Ecto neural progenitor cell (in vitro differentiated cells): ENCODE measurements at regions not wholly inside any gene's neighbourhood (a gene's known extent, or its start where the extent isn't known, plus 50 kb on each side); places are given as distances from the start of the nearest gene placed in this dataset.
"Not testable (repeated sequence)": the region's sequence is repeated elsewhere in the genome, so short reads cannot be mapped to it uniquely, and the experiment has no call there.

ENCODE experiments used
- DNase-seq: peaks from one replicate; pipeline ENCODE4 v3.0.0-alpha.2; 2018; ENCODE audit warnings: low spot score

DNA sequence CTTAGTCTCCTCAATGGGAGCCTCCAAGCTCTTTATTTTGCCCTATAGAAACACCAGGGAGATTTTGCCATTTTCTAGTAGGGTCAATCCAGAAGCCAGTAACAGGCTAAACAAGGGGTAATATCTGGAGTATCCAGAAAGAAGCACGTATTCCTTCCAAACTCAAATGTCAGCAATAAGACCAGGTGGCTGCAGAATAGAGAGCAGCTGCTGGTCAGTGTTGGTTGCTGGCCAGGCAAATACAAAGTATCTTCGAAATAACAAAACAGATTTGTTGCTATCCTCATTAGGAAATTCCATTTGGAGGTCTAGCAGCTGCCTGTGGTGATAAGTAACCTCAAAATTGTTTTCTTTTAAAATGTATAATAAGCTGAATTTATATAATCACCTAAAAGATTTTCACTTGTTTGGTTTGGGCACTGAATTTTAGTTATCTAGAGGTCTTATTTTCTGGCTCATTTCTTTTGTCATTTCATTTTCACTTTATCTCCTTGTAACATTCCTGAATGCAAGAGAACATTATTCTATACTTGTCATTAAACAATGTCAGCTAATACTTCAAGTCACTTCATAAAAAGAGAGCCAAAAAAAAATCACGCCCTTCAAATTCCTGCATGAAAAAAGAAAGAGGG, 320.6 kb downstream of the DTHD1 start:
- no peak for DNase-seq

DNA sequence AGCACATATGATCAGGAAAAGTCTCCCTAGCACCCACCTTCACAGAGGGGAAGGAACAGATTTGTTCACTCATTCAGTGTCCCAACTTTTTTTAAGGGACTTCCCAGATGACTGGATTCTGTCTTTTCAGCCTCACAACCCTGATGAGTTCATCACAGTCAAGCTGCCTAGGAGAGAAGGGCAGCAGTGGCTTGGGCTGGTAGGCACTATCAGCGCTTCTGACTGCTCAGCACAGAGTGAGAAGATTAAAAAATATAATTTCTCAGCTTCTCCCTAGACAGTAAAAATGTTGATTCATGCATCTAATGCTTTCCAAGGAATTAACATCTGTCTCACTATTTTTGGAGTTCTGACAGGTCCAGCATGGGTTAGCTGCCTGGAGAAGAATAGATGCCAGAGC, 328.2 kb downstream of the DTHD1 start:
- no peak for DNase-seq

DNA sequence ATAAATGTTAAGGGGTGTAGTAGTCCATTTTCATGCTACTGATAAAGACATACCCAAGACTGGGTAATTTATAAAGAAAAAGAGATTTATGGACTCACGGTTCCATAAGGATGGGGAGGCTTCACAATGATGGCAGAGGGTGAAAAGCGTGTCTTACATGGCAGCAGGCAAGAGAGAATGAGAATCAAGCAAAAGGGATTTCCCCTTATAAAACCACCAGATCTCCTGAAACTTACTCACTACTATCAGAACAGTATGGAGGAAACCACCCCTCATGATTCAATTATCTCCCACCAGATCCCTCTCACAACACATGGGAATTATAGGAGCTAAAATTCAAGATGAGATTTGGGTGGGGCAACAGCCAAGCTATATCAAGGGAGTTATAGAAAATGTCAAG, 329.2 kb downstream of the DTHD1 start:
- no peak for DNase-seq

DNA sequence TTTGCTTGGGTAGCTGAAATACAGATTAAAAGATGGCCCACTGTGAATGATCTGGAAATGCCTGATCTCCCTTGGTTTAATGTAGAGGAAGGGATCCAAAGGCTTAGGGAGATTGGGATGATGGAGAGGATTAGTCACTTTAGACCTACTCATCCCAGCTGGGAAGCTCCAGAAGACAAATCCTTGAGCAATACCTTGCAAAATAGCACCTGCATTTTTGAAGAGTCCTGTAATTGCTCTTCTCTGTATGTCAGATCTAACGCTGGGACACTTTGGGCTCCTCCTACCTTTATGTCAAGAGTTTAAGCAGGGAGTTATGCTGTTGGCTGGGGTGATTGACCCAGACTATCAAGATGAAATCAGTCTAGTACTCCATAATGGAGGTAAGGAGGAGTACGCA, 331.7 kb downstream of the DTHD1 start:
- DNase-seq: not testable (repeated sequence)

DNA sequence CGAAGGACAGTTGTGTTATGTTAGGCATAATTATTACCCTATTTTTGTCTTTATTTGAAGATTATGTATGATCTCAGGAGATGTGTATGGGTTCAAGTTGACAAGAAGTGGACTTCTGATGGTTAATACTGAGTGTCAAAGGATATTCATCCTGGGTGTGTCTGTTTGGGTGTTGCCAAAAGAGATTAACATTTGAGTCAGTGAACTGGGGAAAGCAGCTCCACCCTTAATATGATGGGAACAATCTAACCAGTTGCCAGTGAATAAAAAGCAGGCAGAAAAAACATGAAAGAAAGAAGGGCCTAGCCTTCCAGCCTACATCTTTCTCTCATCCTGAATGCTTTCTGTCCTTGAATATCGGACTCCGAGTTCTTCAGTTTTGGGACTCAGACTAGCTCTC, 332.6 kb downstream of the DTHD1 start:
- no peak for DNase-seq

DNA sequence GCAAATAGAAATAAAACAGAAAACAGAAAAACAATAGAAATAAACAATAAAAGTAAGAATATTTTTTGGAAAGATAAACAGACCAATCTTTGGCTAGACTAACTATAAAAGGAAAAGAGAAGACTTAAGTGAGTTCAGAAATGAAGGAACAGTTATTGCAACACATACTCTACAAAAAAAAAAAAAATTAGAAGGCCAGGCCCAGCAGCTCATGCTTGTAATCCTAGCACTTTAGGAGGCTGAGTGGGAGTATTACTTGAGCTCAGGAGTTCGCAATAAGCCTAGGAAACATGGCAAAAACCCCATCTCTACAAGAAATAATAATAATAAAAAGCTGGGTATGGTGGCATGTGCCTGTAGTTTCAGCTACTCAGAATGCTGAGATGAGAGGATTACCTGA, 336.7 kb downstream of the DTHD1 start:
- DNase-seq: no peak

DNA sequence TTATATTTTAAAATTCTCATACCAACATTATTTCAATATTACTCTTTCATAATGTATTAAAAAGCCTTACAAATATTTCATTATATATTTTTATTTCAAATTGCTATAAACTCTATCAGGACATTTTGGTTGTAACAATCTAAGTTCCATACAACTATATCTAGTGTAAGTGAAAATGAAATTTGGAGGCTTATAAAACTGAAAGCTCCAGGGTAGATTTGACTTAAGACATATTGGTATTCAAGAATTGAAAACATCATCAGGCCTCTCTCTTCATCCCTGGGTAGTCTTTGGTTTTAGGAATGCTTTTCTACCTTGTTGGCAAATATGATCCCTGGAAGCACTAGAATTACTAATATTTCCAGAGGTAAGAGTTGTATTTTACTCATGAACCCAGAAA, 342.6 kb downstream of the DTHD1 start:
- no peak for DNase-seq

DNA sequence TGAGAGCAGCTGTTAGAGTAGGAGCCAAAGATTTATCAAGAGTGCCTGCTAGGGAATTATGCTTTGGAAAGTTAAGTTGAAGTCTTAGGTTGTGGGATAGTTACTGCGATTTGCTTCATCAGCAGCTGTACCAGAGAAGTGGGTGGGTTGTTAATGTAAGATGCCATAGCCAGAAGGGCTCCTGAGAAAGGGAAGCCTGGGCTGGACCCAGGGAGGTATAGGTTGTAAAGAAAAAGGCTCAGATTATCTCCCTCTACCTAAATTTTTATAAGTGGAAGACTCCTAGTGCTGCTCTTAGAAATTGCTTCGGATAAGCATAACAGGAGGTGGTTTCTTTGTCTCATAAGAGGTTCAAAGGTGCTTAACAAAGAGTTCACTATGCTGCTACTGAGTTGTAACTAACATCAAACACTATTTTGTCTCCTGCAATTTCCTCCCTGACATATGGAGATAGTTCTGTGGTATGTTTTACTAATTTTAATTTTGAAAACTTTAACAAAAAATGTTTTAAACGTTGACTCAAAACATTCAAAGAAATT, 356.9 kb downstream of the DTHD1 start:
- DNase-seq: no peak

DNA sequence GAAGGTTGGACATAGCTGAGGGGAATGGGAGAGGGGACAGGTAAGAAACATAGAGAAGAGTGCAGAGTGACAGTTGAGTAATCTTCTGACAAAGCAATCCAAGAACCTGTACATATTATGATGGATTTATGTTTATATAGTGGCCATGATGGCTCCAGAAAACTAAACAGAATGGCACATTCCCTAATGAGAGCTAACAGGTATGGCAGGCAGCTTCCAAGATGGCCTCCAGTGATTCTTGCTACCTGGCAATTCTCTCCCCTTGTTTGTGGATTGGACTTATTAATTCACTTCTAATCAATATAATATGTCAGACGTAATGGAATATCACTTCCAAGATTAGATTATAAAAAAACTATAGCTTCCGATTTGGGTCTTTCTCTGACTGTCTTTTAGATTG, 359.5 kb downstream of the DTHD1 start:
- no peak for DNase-seq

DNA sequence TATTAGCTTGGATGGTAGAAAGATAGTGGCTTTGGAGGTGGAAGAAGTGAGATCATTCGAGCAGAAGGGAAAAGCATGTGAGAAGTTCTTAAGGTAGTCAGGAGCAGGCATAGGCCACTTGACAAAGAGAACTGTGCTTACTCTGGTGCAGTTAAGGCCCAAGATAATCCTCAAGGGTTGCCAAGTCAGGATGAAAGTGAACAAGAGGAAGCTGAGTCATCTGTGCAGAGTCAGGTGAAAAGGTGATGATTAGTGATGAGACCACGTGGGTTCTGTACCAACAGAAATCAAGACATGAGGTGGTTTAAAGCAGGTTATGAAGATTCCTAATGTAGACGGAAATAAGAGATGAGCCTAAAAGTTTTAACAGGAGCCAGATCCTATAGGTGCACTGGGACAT, 369.8 kb downstream of the DTHD1 start:
- no peak for DNase-seq

DNA sequence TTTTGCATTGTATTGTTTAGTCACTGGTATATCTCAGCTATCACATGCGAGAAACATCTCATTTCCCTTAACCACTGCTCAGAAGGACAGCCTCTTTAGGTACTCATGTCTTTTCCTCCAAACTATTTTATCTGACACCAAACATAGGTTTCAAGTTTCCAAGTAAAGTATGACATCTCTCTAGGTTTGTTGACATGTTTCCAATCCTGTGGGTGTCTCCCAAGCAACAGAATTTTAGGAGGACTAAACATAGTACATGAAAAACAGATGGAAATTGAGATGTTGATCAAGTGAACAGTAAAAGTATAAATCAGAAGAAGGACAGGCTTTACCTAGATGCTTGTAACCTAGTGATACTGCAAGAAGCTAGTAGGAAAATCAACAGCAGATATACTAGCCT, 371.4 kb downstream of the DTHD1 start:
- DNase-seq: no peak

DNA sequence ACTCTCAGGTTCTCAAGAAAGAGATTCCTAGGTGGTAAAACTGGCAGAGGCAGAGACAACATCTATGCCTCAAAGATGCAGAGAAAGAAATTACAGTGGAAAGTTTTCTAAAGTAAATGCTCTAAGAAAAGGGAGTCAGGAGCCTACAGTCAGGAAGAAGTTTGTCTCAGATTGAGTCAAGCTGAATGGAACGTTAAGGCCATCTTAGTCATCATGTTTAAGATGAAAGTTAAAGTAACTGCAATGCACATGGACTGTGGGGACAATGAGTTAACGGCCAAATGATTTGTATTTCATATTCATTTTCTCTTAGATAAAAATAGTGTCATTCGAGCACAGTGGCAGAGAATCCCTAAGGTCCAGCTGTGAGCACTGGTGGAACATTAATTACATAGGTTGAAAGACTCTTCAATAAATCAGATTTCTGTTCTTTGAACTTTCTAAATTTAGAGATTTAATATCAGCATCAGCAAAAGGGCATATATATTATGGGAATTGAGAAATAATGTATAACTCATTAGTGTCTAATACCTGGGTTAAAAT, 384.6 kb downstream of the DTHD1 start:
- no peak for DNase-seq

DNA sequence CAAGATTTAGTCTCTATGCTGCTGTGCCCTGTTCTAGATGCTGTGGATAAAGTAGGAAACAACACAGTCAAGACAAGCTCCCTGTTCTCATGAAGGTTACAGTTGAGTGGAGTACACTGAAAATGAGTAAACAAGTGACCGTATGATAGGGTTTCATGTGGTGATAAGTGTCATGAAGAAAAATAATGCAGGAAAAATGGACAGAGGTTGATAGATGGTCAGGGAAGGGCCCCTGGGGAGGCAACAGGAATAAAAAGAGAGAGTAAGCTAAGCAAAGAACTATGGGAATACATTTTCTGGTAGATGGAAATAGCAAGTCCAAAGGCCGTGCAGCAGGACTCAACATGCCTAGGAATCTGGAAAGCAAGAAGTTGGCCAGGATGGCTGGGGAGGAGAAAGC, 394.0 kb downstream of the DTHD1 start:
- DNase-seq: no peak

DNA sequence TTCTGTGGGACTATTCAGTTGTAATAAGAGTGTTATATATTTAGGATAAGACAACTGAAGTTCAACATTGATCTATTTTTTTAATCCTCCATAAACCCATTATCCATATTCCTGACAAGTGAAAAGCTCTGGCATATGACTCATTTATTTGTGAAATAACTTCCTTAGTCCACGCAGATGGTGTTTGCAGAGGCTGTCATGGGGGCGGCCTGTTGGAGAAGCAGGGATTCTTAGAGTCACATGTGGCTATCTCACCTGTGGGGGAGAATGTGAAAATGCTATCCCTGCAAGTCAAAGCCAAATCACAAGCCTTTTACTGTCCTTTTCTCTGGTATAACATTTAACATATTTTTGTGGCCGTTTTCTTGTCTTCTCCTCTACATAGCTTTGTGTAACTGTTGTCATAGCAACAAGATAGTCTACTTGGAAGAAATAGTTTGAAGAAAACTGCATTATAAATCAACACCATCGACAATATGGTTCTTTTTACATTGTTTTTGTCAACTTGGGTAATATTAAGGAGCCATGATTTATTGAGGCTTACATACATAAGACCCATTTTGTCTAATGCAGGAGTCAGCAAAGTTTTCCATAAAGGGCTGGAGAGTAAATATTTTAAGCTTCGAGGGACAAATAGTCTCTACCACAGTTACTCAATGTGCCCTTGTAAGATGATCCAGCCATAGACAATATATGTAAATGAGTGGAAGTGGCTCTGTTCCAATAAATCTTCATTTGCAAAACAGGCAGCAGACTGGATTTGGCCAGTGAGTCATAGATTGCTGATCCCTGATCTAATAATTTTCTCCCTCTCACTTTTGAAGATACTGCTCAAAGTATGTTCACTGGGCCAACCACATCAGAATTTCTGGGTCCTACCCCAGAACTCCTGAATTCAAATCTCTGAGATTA, 395.0 kb downstream of the DTHD1 start:
- DNase-seq: no peak

DNA sequence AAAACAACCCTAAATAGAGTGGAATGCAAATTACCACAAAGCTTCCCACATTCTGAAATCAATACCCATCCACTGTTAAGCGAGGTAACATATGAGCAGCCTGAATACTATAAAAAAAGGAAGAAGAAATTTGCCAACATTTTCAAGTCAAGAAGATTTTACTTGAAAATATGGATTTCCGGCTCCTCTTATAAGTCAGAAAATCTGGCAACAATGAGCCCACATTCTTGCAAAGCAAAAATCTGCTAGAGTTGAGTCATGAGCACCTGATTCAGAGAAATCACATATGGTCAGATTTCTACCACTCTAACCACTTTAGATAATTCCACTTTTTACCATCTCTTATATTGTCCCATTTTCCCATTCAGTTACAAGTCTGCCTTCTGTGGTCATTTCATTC, 395.7 kb downstream of the DTHD1 start:
- DNase-seq: no peak

DNA sequence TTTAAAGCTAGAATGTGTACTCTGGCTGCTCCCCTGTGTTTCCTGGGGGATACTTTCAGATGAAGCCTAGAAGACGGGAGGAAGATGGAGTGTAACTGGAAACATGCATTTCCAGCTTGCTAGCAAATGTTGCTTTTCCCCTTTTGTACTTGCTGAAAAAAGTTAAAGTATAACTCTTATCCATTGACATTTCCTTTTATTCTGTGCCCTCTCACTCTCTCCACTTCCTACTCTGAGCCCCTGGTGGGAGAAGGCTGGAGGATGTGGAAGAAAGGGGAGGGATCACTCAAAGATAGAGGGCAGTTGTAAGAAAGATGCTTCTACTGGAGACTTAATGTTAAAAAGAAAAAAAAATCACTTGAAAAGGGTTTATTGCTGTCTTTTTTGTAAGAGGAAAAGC, 396.5 kb downstream of the DTHD1 start:
- DNase-seq: no peak

DNA sequence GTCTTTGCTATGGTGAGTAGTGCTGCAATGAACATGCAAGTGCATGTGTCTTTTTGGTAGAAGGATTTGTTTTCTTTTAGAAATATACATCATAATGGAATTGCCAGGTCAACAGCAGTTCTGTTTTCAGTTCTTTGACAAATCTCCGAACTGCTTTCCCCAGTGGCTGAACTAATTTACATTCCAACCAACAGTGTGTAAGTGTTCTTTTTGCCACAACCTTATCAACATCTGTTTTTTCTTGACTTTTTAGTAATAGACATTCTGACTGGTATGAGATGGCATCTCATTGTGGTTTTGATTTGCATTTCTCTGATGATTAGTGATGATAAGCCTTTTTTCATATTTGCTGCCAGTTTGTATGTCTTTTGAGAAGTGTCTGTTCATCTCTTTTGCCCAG, 406.3 kb downstream of the DTHD1 start:
- DNase-seq: no peak

DNA sequence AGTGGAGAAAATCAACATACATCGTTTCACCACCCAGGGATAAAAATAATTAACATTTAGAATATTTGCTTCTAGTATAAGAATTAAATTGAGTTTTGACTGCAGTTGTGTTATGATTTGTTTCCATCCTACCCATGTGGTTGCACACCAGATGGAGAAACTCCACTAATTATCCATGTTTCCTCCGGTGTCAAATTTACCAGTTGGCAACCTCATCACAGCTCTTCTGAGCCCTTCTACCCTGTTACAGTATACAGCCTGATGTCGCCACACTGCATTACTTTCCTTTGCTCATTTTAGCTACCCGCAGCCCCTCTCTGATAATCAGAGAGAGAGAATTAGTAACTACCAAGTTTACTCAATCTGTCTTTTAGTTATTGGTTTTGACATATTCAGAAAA, 411.2 kb downstream of the DTHD1 start:
- DNase-seq: no peak

DNA sequence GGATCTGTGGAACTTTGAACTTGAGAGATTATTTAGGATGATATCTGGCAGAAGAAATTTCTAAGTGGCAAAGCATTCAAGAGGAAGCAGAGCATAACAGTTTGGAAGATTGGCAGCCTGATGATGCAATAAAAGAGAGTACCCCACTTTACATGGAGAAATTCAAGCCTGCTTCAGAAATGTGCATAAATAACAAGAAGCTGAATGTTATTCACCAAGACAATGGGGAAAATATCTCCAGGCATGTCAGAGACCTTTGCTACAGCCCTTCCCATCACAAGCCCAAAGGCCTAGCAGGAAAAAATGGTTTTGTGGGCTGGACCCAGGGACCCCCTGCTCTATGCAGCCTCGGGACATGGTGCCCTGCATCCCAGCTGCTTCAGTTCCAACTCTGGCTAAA, 420.8 kb downstream of the DTHD1 start:
- no peak for DNase-seq

DNA sequence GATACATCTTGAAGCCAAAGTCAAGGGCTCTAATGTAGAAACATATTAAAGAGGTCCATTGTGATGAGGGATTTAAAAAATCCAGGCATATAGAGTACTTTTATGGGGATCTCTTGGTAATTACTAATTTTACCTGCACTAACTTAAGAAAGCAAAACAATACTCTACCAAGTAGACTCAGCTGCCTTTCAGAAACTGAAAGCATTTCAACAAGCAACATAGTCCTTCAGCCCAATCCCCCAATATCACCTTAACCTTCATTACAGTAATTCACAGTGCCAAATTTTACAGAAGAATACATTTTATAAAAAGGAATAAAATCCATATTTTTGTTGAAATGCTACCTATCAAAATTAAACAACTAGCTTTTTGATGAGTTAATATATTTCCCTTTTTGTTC, 422.9 kb downstream of the DTHD1 start:
- DNase-seq: no peak

DNA sequence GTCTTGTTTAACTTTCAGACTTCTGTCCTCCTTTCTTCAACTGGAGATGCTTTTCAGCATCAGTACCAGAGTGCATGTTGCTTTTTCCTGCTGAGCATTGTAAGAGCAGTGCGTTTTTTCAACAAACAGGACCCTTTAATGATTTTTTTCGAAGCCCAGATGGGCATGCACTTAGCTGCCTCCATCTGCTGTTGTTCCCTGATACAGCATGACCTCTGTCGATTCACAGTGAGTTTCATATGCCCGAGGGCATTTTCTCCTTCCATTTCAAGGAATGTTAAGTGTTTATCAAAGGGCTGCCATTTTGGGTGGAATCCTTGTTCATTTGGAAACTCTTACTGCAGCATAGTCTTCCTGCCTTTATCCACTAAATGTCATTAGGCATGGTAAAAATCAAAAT, 428.6 kb downstream of the DTHD1 start:
- DNase-seq: no peak

DNA sequence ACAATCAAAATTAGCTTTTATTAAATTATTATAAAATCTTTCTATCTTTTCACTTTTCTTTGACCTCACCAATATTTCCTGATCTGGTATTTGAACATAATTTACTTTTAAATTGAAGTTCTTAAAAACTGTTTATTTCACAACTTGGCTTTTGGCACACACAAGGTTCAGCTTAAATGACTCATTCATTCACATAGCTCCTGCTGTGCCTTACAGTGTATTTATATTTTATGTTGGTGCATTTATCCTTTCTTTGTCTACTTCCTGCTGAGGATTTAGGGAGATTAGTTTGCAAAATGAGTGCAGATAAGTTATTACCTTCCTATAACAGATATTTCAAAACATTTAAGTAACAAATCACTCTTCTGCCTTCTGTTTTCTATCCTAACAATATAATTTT, 430.6 kb downstream of the DTHD1 start:
- no peak for DNase-seq

DNA sequence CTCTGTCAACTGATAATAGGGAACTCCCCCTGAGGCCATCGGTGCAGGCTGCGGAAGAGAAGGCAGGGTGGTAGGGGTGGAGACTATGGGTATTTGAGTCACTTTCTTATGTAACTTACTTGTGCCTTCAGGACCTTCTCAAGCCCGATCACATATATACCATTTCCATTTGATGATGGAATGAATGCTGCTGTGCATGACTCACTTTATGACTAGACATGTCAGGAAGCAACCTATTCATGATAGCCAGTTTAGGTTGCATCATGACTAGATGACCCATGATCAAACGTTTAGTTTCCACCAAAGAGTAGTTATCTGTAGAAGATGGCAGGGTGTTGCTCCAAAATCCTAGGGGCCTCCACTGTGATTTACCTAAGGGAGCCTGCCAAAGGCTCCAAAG, 435.5 kb downstream of the DTHD1 start:
- DNase-seq: no peak
